HepG2 (cell line): ENCODE measurements at regions not wholly inside any gene's neighbourhood (a gene's known extent, or its start where the extent isn't known, plus 50 kb on each side); places are given as distances from the start of the nearest gene placed in this dataset.

ENCODE experiments used
- ATAC-seq: fragments of 200-7000 bp; cut with Tn5 transposase; 3 replicates; pipeline ENCODE4 v1.9.1; 2020; ENCODE audit warnings: mild to moderate bottlenecking, moderate library complexity
- BruUV-seq: library from RNA; stranded (reverse); fragments of 400-500 nt; replicated peaks from 2 replicates; lab custom pipeline; 2021; lab: Mats Ljungman, UMichigan
- CTCF ChIA-PET: fragments of 300-600 bp; formaldehyde crosslinking; extraction: SDS; loops from one replicate; lab custom pipeline; 2021; ENCODE audit warnings: low total read pairs, inconsistent platforms, low intra/inter-chr PET ratio; lab: Yijun Ruan, JAX
- POLR2A ChIA-PET: fragments of 350-600 bp; sonication (Branson Sonifier 250); formaldehyde crosslinking; loops from one replicate; lab custom pipeline; 2020; ENCODE audit warnings: antibody characterized with exemption, inconsistent platforms; lab: Yijun Ruan, JAX
- DNase-seq: peaks from one replicate; pipeline ENCODE4 v3.0.0-alpha.2; 2015; ENCODE audit warnings: low spot score
- FAIRE-seq: peaks from 3 replicates; lab custom pipeline; 2011; peaks lifted over from hg19 to GRCh38; lab: Jason Lieb, UNC
- H2AFZ ChIP-seq: one replicate; pipeline ENCODE4 v1.6.1; 2011; ENCODE audit warnings: low read length, inconsistent platforms
- H3K27ac ChIP-seq: fragments of 300-600 bp; 3 replicates; pipeline ENCODE4 v1.8.0; 2011; ENCODE audit warnings: mixed run types, mild to moderate bottlenecking, mixed read lengths, low read length, inconsistent platforms; ENCODE audit not compliant: insufficient read depth; ENCODE audit errors: extremely low read length
- H3K27me3 ChIP-seq, 2 experiments: fragments of 200-600 bp in 1 of 2; 2 replicates in 1 of 2; 3 replicates in 1 of 2; pipeline versions ENCODE4 v1.6.0 to v1.8.0; 2011; ENCODE audit warnings: low read length in 2 of 2, mild to moderate bottlenecking in 2 of 2, moderate library complexity in 2 of 2, inconsistent platforms in 1 of 2; ENCODE audit not compliant: insufficient read depth in 2 of 2, control insufficient read depth in 1 of 2
- H3K36me3 ChIP-seq, 2 experiments: fragments of 200-600 bp in 1 of 2; replicated peaks in 1 of 2; 2 replicates in 1 of 2; 3 replicates in 1 of 2; pipeline versions ENCODE4 v1.5.1 to v1.8.0; 2011; ENCODE audit warnings: low read length in 2 of 2, inconsistent platforms in 1 of 2; ENCODE audit not compliant: insufficient read depth in 2 of 2, control insufficient read depth in 1 of 2
- H3K4me1 ChIP-seq: 2 replicates; pipeline ENCODE4 v1.5.1; 2012; ENCODE audit warnings: low read length, inconsistent platforms; ENCODE audit not compliant: insufficient read depth
- H3K4me2 ChIP-seq: 2 replicates; pipeline ENCODE4 v1.6.0; 2011; ENCODE audit warnings: low read depth, low read length, inconsistent platforms
- H3K4me3 ChIP-seq, 3 experiments: fragments of 200-600 bp in 1 of 3; sonication (generic), shearing (Covaris generic) in 1 of 3; replicated peaks in 1 of 3; 2 replicates each; pipeline ENCODE4 v1.5.1; 2011 to 2016; ENCODE audit warnings: low read length in 3 of 3, inconsistent platforms in 2 of 3, low read depth in 2 of 3, mild to moderate bottlenecking in 2 of 3, control low read depth in 1 of 3, mixed read lengths in 1 of 3; ENCODE audit not compliant: insufficient read depth in 1 of 3
- H3K79me2 ChIP-seq: one replicate; pipeline ENCODE4 v1.6.1; 2011; ENCODE audit warnings: low read length, inconsistent platforms; ENCODE audit not compliant: insufficient read depth
- H3K9ac ChIP-seq: 2 replicates; pipeline ENCODE4 v1.6.0; 2011; ENCODE audit warnings: mild to moderate bottlenecking, low read depth, low read length, inconsistent platforms; ENCODE audit not compliant: insufficient read depth
- H3K9me3 ChIP-seq: 2 replicates; pipeline ENCODE4 v1.5.1; 2012; ENCODE audit warnings: mild to moderate bottlenecking, low read length
- H4K20me1 ChIP-seq: 2 replicates; pipeline ENCODE4 v1.6.0; 2011; ENCODE audit warnings: inconsistent platforms, mild to moderate bottlenecking, low read length, moderate library complexity; ENCODE audit not compliant: insufficient read depth
- CC2D1A ChIP-seq: sonication (generic); formaldehyde crosslinking; IDR thresholded peaks from 2 replicates; pipeline ENCODE4 v1.8.1; 2023; ENCODE audit warnings: mild to moderate bottlenecking, missing genetic modification reagents
- ETV5 ChIP-seq: IDR thresholded peaks from 2 replicates; pipeline ENCODE4 v1.6.1; 2018; ENCODE audit warnings: missing biosample characterization, missing genetic modification reagents, inconsistent platforms, borderline replicate concordance
- GABPB1 ChIP-seq: IDR thresholded peaks from 2 replicates; pipeline ENCODE4 v1.6.1; 2016; ENCODE audit warnings: mild to moderate bottlenecking, missing genetic modification reagents, moderate library complexity, missing compliant biosample characterization
- HOXD1 ChIP-seq: sonication (generic); formaldehyde crosslinking; IDR thresholded peaks from 2 replicates; pipeline ENCODE4 v1.5.0; 2020; ENCODE audit warnings: missing genetic modification reagents
- ZMYM3 ChIP-seq: sonication (generic); formaldehyde crosslinking; IDR thresholded peaks from 2 replicates; pipeline ENCODE4 v1.5.1; 2020; ENCODE audit warnings: mild to moderate bottlenecking, missing genetic modification reagents
- ZNF296 ChIP-seq: sonication (generic); formaldehyde crosslinking; conservative IDR thresholded peaks from 2 replicates; pipeline ENCODE4 v1.5.0; 2020; ENCODE audit warnings: mild to moderate bottlenecking, missing genetic modification reagents
- ZNF446 ChIP-seq: sonication (generic); formaldehyde crosslinking; IDR thresholded peaks from 2 replicates; pipeline ENCODE4 v1.5.0; 2020; ENCODE audit warnings: mild to moderate bottlenecking, missing genetic modification reagents
- ZNF567 ChIP-seq: sonication (generic); formaldehyde crosslinking; IDR thresholded peaks from 2 replicates; pipeline ENCODE4 v1.8.1; 2023; ENCODE audit warnings: mild to moderate bottlenecking, missing genetic modification reagents, borderline replicate concordance
- ZNF879 ChIP-seq: sonication (generic); formaldehyde crosslinking; IDR thresholded peaks from 2 replicates; pipeline ENCODE4 v1.8.1; 2023; ENCODE audit warnings: missing genetic modification reagents
- WGBS: methylation state at CpG from one replicate; pipeline ENCODE4 v1.1.6; 2017; ENCODE audit warnings: low lambda C conversion rate; 5-methylcytosine and 5-hydroxymethylcytosine counted together
- in situ Hi-C: cut with HindIII; loops from 2 replicates; pipeline ENCODE4 v1.10.0; 2017; ENCODE audit warnings: low pct_unique_long_range_greater_than_20kb; ENCODE audit not compliant: extremely low pct_ligation_motif_present
- intact Hi-C: fragments of 100-400 bp; cut with micrococcal nuclease; formaldehyde crosslinking; loops from one replicate; pipeline ENCODE4 v1.10.0; 2022; ENCODE audit not compliant: unreplicated experiment
- TF ChIP-seq, protein P1 (sequence below): sonication (generic); formaldehyde crosslinking; IDR thresholded peaks from 2 replicates; pipeline ENCODE4 v1.4.0; 2020; ENCODE audit warnings: mild to moderate bottlenecking, missing genetic modification reagents
- TF ChIP-seq, protein P2 (sequence below): sonication (generic); formaldehyde crosslinking; conservative IDR thresholded peaks from 2 replicates; pipeline ENCODE4 v1.4.0; 2020; ENCODE audit warnings: missing genetic modification reagents
- TF ChIP-seq, protein P3 (sequence below): sonication (generic); formaldehyde crosslinking; IDR thresholded peaks from 2 replicates; pipeline ENCODE4 v1.4.0; 2020; ENCODE audit warnings: missing genetic modification reagents
- TF ChIP-seq, protein P4 (sequence below): sonication (generic); formaldehyde crosslinking; IDR thresholded peaks from 2 replicates; pipeline ENCODE4 v1.5.0; 2020; ENCODE audit warnings: missing genetic modification reagents, mild to moderate bottlenecking, borderline replicate concordance
- TF ChIP-seq, protein P5 (sequence below): sonication (generic); formaldehyde crosslinking; IDR thresholded peaks from 2 replicates; pipeline ENCODE4 v1.5.0; 2020; ENCODE audit warnings: mild to moderate bottlenecking, missing genetic modification reagents

DNA sequence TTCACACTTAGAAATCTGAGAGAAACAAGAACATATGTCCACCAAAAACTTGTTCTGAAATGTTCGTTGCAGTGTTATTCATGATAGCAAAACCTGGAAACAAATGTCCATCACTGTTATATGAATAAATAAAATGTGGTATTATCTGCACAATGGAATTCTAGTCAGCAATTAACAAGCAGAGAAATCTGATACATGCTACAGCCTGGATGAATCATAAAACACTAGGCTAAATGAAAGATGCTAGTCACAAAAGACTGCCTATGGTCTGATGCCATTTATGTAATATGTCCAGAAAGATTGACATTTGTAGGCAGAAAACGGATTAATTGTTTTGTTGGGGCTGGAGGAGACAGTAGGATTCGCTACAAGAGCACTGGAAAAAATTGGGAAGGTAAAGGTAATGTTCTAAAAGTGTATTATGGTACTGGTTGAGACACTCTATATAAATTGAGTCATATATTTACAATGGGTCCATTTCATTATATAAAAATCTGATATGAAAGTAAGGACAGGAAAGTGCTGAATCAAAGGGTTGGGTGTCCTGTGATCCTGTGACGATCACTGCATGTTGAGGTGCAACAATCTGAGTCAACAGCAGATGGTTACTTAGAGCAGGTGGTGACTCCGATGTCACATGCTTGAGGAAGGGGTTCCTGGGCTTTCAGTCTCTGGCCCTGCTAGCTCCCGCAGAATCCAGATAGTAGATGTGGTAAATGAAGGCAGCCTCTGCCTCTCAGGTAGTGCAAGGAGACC is 102.1 kb upstream of the NBPF4 start:
- Histone ChIP-seq H3K79me2 (no peaks in the 10 kb centered on the region), H3K4me1 (no peaks in the 10 kb centered on the region), H3K4me2 (no peak overlapping the region), H3K4me3 (no peak overlapping the region), H2AFZ (no peak overlapping the region), H3K9ac (no peak overlapping the region), H3K9me3 (no peaks in the 10 kb centered on the region), H4K20me1 (no peaks in the 10 kb centered on the region), H3K27me3 (no peaks in the 10 kb centered on the region), H3K27ac (no peak overlapping the region), H3K36me3 (no peaks in the 10 kb centered on the region)
- intact Hi-C loops (no loop called here), in situ Hi-C loops (no loop called here)
- no peak for ATAC-seq
- 10% methylated on average over 6 of the region's 6 CpGs for WGBS
- ChIA-PET CTCF (no interaction called here), POLR2A (no interaction called here)
- no TSS peak for BruUV-seq
- FAIRE-seq, result no peak
- no peak for TF ChIP-seq ZNF879 (CRISPR knock-in tag)
- TF ChIP-seq ETV5 (CRISPR knock-in tag), result no peak
- TF ChIP-seq, protein P1, sequence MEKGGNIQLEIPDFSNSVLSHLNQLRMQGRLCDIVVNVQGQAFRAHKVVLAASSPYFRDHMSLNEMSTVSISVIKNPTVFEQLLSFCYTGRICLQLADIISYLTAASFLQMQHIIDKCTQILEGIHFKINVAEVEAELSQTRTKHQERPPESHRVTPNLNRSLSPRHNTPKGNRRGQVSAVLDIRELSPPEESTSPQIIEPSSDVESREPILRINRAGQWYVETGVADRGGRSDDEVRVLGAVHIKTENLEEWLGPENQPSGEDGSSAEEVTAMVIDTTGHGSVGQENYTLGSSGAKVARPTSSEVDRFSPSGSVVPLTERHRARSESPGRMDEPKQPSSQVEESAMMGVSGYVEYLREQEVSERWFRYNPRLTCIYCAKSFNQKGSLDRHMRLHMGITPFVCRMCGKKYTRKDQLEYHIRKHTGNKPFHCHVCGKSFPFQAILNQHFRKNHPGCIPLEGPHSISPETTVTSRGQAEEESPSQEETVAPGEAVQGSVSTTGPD (CRISPR knock-in tag), result no peak
- no peak for TF ChIP-seq HOXD1 (CRISPR knock-in tag)
- no peak for TF ChIP-seq ZNF296
- TF ChIP-seq CC2D1A (CRISPR knock-in tag), result no peak
- TF ChIP-seq, protein P2, sequence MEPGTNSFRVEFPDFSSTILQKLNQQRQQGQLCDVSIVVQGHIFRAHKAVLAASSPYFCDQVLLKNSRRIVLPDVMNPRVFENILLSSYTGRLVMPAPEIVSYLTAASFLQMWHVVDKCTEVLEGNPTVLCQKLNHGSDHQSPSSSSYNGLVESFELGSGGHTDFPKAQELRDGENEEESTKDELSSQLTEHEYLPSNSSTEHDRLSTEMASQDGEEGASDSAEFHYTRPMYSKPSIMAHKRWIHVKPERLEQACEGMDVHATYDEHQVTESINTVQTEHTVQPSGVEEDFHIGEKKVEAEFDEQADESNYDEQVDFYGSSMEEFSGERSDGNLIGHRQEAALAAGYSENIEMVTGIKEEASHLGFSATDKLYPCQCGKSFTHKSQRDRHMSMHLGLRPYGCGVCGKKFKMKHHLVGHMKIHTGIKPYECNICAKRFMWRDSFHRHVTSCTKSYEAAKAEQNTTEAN (CRISPR knock-in tag), result no peak
- no peak for TF ChIP-seq ZMYM3 (CRISPR knock-in tag)
- TF ChIP-seq, protein P3, sequence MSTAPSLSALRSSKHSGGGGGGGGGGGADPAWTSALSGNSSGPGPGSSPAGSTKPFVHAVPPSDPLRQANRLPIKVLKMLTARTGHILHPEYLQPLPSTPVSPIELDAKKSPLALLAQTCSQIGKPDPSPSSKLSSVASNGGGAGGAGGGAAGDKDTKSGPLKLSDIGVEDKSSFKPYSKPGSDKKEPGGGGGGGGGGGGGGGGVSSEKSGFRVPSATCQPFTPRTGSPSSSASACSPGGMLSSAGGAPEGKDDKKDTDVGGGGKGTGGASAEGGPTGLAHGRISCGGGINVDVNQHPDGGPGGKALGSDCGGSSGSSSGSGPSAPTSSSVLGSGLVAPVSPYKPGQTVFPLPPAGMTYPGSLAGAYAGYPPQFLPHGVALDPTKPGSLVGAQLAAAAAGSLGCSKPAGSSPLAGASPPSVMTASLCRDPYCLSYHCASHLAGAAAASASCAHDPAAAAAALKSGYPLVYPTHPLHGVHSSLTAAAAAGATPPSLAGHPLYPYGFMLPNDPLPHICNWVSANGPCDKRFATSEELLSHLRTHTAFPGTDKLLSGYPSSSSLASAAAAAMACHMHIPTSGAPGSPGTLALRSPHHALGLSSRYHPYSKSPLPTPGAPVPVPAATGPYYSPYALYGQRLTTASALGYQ (CRISPR knock-in tag), result no peak
- TF ChIP-seq, protein P4, sequence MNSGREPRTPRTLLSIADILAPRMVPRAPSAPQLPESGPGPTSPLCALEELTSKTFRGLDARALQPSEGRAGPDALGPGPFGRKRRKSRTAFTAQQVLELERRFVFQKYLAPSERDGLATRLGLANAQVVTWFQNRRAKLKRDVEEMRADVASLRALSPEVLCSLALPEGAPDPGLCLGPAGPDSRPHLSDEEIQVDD (CRISPR knock-in tag), result no peak
- TF ChIP-seq, protein P5, sequence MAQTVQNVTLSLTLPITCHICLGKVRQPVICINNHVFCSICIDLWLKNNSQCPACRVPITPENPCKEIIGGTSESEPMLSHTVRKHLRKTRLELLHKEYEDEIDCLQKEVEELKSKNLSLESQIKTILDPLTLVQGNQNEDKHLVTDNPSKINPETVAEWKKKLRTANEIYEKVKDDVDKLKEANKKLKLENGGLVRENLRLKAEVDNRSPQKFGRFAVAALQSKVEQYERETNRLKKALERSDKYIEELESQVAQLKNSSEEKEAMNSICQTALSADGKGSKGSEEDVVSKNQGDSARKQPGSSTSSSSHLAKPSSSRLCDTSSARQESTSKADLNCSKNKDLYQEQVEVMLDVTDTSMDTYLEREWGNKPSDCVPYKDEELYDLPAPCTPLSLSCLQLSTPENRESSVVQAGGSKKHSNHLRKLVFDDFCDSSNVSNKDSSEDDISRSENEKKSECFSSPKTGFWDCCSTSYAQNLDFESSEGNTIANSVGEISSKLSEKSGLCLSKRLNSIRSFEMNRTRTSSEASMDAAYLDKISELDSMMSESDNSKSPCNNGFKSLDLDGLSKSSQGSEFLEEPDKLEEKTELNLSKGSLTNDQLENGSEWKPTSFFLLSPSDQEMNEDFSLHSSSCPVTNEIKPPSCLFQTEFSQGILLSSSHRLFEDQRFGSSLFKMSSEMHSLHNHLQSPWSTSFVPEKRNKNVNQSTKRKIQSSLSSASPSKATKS, result no peak
- TF ChIP-seq GABPB1, result no peak
- TF ChIP-seq ZNF446 (CRISPR knock-in tag), result no peak
- TF ChIP-seq ZNF567 (CRISPR knock-in tag), result no peak
- no peak for DNase-seq
